ENCODE measurements at regions not wholly inside any gene's neighbourhood (a gene's known extent, or its start where the extent isn't known, plus 50 kb on each side); places are given as distances from the start of the nearest gene placed in this dataset.

DNA sequence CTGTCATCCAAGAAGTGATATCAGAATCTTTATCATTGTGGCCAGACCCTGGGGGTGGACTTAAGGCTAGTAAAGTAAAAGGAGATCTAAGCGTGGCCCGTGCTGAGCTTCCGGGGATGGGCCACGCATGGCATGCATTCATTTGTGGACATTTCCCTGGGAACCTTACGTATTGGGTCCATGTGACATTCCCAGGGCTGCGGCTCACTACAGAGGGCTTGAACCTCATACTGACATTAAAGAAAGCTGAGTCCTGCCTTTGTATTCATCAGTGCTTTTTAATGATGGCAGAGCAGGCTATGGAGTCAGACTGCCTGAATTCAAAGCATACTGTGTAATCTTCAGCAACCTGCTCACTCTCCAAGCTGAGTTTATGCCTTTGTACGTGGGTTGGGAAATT is 152.2 kb upstream of the AFDN start:
- Histone ChIP-seq H3K4me3 (ENCODE audit: control insufficient read depth in 1 of 7, extremely low read depth in 1 of 7, insufficient read depth in 4 of 7, low read depth in 2 of 7, low read length in 6 of 7) (no peak overlapping the region), H3K27ac (ENCODE audit: insufficient read depth in 1 of 2, low read depth in 1 of 2, low read length in 2 of 2, poor library complexity in 1 of 2, severe bottlenecking in 2 of 2) (no peak overlapping the region), H3K9me3 (ENCODE audit: control extremely low read depth in 1 of 5, control insufficient read depth in 4 of 5, insufficient read depth in 2 of 5, low read depth in 1 of 5, low read length in 4 of 5) (peaks cover 0 to 13% (median 8%) of the 10 kb centered on the region in 5 experiments), H3K27me3 (replicated peaks in 2 of 5; ENCODE audit: control insufficient read depth in 4 of 5, insufficient read depth in 5 of 5, low read length in 4 of 5) (peaks cover 4 to 44% (median 22%) of the 10 kb centered on the region in 5 experiments), H3K4me1 (ENCODE audit: control extremely low read depth in 1 of 4, control insufficient read depth in 4 of 4, insufficient read depth in 4 of 4, low read length in 3 of 4) (peaks cover 0 to 22% (median 12%) of the 10 kb centered on the region in 4 experiments), H3K36me3 (ENCODE audit: control insufficient read depth in 4 of 4, insufficient read depth in 4 of 4, low read length in 3 of 4) (no peaks in the 10 kb centered on the region)
- CTCF ChIA-PET: no interaction called here
- POLR2A ChIA-PET: no interaction called here
- no peak for DNase-seq
- WGBS (ENCODE audit: insufficient coverage): 86% methylated on average over 6 of the region's 7 CpGs

DNA sequence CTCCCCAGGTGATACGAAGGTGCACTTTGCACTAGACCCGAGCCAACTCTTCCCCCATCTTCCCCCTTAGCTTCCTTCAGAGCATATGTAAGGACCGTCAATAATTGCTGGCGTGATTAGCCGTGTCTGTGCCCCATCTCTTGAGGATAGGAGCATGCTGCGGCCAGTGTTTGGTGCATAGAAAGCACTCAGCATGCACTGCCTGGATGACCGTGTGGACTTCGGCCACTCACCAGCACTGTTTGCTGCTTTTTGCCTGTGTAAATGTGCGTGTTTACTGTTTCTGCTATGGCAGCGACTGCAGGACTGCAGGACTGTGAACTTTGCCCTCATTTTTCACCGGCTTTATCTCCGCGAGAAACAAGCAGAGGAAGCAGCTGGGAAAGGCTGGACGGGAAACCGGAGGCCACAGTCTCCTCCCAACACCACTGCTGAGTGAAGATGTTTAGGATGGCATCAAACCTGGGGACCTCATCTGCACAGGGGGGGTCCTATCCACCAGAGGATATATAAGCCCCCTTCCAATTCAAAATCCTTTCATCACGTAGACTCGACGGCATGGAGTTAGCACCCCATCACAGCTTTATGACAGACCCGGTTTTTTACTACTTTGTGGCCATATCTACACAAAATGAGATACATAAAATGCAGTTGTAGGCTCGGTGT is 150.6 kb upstream of the AFDN start:
- Histone ChIP-seq H3K36me3 (ENCODE audit: control insufficient read depth in 4 of 4, insufficient read depth in 4 of 4, low read length in 3 of 4) (no peaks in the 10 kb centered on the region), H3K9me3 (ENCODE audit: control extremely low read depth in 1 of 5, control insufficient read depth in 4 of 5, insufficient read depth in 2 of 5, low read depth in 1 of 5, low read length in 4 of 5) (peaks cover 0 to 13% (median 8%) of the 10 kb centered on the region in 5 experiments), H3K4me1 (ENCODE audit: control extremely low read depth in 1 of 4, control insufficient read depth in 4 of 4, insufficient read depth in 4 of 4, low read length in 3 of 4) (peaks cover 0 to 22% (median 12%) of the 10 kb centered on the region in 4 experiments), H3K27me3 (replicated peaks in 2 of 5; ENCODE audit: control insufficient read depth in 4 of 5, insufficient read depth in 5 of 5, low read length in 4 of 5) (peaks cover 4 to 59% (median 33%) of the 10 kb centered on the region in 5 experiments), H3K27ac (ENCODE audit: insufficient read depth in 1 of 2, low read depth in 1 of 2, low read length in 2 of 2, poor library complexity in 1 of 2, severe bottlenecking in 2 of 2) (no peak overlapping the region), H3K4me3 (ENCODE audit: control insufficient read depth in 1 of 7, extremely low read depth in 1 of 7, insufficient read depth in 4 of 7, low read depth in 2 of 7, low read length in 6 of 7) (no peak overlapping the region)
- ChIA-PET POLR2A (no interaction called here), CTCF (interaction anchor here (1.5 kb wide), 1 partner anchor 9 kb away, joined by 3 read pairs; no protein-coding TSS in a partner anchor)
- peak in 2 of 3 donors; percentile 62 to 66 for DNase-seq
- 51% methylated on average over 17 of the region's 20 CpGs for WGBS (ENCODE audit: insufficient coverage)

DNA sequence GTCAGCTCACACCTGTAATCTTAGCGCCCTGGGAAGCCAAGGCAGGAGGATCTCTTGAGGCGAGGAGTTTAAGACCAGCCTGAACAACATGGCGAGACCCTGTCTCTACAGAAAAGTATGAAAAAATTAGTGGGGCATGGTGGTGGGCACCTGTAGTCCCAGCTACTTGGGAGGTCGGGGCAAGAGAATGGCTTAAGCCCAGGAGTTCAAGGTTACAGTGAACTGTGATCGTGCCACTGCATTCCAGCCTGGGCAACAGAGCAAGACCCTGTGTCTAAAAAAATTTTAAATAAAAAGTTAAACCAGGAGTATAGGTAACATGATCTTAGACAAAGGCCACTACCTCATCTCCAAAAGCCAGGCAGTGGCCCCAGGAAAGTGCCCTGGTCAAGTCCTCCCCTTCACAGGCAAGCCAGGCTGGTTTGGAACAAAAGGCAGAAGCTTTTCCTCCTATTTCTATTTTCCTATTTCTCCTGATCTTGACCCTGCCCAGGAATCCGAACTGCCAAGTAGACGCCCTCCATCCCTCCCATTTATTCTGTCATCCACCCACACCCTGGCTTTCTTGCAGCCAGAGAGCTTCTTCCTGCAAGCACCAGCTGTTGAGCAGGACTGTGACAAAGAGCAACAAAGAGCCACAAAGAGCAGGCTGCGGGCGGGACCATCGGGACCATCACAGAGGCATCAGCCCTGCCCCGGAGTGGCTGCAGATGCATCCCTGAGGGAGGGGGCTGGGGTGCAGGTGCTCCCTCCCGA is 149.9 kb upstream of the AFDN start:
- WGBS (ENCODE audit: insufficient coverage): 94% methylated on average over 12 of the region's 12 CpGs
- Histone ChIP-seq H3K27ac (ENCODE audit: insufficient read depth in 1 of 2, low read depth in 1 of 2, low read length in 2 of 2, poor library complexity in 1 of 2, severe bottlenecking in 2 of 2) (no peak overlapping the region), H3K4me1 (ENCODE audit: control extremely low read depth in 1 of 4, control insufficient read depth in 4 of 4, insufficient read depth in 4 of 4, low read length in 3 of 4) (peaks cover 0 to 25% (median 13%) of the 10 kb centered on the region in 4 experiments), H3K27me3 (replicated peaks in 2 of 5; ENCODE audit: control insufficient read depth in 4 of 5, insufficient read depth in 5 of 5, low read length in 4 of 5) (peaks cover 4 to 66% (median 34%) of the 10 kb centered on the region in 5 experiments), H3K4me3 (ENCODE audit: control insufficient read depth in 1 of 7, extremely low read depth in 1 of 7, insufficient read depth in 4 of 7, low read depth in 2 of 7, low read length in 6 of 7) (no peak overlapping the region), H3K36me3 (ENCODE audit: control insufficient read depth in 4 of 4, insufficient read depth in 4 of 4, low read length in 3 of 4) (no peaks in the 10 kb centered on the region), H3K9me3 (ENCODE audit: control extremely low read depth in 1 of 5, control insufficient read depth in 4 of 5, insufficient read depth in 2 of 5, low read depth in 1 of 5, low read length in 4 of 5) (peaks cover 0 to 9% (median 6%) of the 10 kb centered on the region in 5 experiments)
- ChIA-PET POLR2A (no interaction called here), CTCF (interaction anchor here (0.8 to 1.5 kb wide), 2 partner anchors 9 to 99 kb away, joined by 3 read pairs; no protein-coding TSS in a partner anchor)
- no peak for DNase-seq

DNA sequence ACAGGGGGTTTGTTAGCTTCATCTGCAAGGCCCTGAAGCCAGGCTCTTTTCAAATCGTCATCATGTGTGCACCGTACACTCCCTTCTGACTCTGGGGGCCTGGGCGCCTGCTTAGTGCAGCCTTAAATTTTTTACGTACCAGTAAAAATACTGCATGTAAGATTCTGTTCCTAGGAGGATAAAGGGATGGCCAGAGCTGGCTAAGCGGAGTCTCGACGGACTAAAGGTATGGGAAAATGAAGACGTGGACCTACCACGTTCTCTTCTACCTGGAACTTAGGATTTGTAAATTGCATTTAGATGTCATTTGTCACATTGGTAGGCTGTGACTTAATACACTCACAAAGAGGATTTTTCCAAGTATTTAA is 149.3 kb upstream of the AFDN start:
- Histone ChIP-seq H3K36me3 (ENCODE audit: control insufficient read depth in 4 of 4, insufficient read depth in 4 of 4, low read length in 3 of 4) (no peaks in the 10 kb centered on the region), H3K9me3 (ENCODE audit: control extremely low read depth in 1 of 5, control insufficient read depth in 4 of 5, insufficient read depth in 2 of 5, low read depth in 1 of 5, low read length in 4 of 5) (peaks cover 0 to 4% (median 3%) of the 10 kb centered on the region in 5 experiments), H3K27ac (ENCODE audit: insufficient read depth in 1 of 2, low read depth in 1 of 2, low read length in 2 of 2, poor library complexity in 1 of 2, severe bottlenecking in 2 of 2) (no peak overlapping the region), H3K27me3 (replicated peaks in 2 of 5; ENCODE audit: control insufficient read depth in 4 of 5, insufficient read depth in 5 of 5, low read length in 4 of 5) (peaks cover 4 to 72% (median 37%) of the 10 kb centered on the region in 5 experiments), H3K4me3 (ENCODE audit: control insufficient read depth in 1 of 7, extremely low read depth in 1 of 7, insufficient read depth in 4 of 7, low read depth in 2 of 7, low read length in 6 of 7) (no peak overlapping the region), H3K4me1 (ENCODE audit: control extremely low read depth in 1 of 4, control insufficient read depth in 4 of 4, insufficient read depth in 4 of 4, low read length in 3 of 4) (peaks cover 0 to 25% (median 13%) of the 10 kb centered on the region in 4 experiments)
- no peak for DNase-seq
- POLR2A ChIA-PET: no interaction called here
- CTCF ChIA-PET: interaction anchor here (0.8 to 1.5 kb wide), 3 partner anchors 8 to 191 kb away, joined by 3 read pairs; no protein-coding TSS in a partner anchor
- WGBS (ENCODE audit: insufficient coverage): 98% methylated on average over 6 of the region's 9 CpGs

DNA sequence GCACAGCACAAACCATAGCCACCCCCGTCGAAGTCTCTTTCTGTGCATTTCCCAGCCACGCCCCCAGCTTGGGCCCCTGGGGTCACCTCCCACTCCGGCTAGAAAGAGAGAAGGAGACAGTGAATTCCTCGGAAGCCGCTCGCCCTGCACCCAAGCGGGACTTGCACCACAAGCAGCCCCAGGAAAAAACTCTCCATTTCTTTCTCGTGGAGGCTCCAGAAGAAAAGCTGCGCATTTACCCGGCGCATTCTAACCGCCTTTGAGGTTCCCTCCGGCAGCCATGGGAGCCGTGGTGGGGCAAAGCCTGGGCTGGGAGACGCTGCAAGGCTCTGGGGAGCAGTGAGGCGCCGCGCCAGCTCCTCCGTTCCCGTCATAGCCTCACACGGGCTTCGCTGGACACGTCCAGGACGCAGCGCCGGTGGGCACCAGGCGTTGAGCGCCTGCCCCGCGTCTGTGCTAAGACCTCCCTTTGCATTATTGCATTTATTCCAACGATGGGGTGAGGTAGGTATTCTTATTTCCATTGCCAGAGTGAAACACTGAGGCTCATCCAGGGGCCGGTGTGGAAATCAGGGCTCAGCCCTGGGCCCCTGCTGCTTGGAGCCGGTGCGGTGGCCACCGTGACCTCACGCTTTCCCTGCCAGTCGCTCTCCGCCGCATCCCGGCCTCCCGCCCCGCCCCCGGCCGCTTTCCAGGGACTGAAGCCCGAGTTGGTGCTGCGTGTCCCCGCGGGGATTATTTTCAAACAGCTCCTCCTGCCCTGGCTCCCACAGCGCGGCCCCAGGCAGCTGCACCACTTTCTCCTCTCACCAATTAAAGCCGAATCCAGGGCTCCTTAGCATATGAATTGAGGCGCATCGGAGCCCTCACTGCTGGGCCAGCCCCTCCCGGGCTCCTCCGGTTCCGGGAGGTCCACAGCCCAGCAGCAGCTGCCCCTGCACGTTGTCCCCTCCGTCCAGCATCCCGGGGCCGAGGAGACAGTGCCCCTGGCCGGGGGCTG is 148.3 kb upstream of the AFDN start:
- peak in 1 of 3 donors; percentile 10 for DNase-seq
- whole genome bisulfite sequencing (ENCODE audit: insufficient coverage): 4% methylated on average over 38 of the region's 62 CpGs
- H3K4me3 ChIP-seq (ENCODE audit: control insufficient read depth in 1 of 7, extremely low read depth in 1 of 7, insufficient read depth in 4 of 7, low read depth in 2 of 7, low read length in 6 of 7): peak overlapping the region in 4 of 7 experiments; percentile 11 to 62 (median 27)
- no peak overlapping the region for H3K27ac ChIP-seq (ENCODE audit: insufficient read depth in 1 of 2, low read depth in 1 of 2, low read length in 2 of 2, poor library complexity in 1 of 2, severe bottlenecking in 2 of 2)
- no peaks in the 10 kb centered on the region for H3K36me3 ChIP-seq (ENCODE audit: control insufficient read depth in 4 of 4, insufficient read depth in 4 of 4, low read length in 3 of 4)
- POLR2A ChIA-PET: no interaction called here
- H3K27me3 ChIP-seq (replicated peaks in 2 of 5; ENCODE audit: control insufficient read depth in 4 of 5, insufficient read depth in 5 of 5, low read length in 4 of 5): peaks cover 4 to 80% (median 37%) of the 10 kb centered on the region in 5 experiments
- CTCF ChIA-PET: interaction anchor here (0.9 kb wide), 1 partner anchor 192 kb away, joined by 3 read pairs; no protein-coding TSS in a partner anchor
- H3K4me1 ChIP-seq (ENCODE audit: control extremely low read depth in 1 of 4, control insufficient read depth in 4 of 4, insufficient read depth in 4 of 4, low read length in 3 of 4): peaks cover 0 to 25% (median 13%) of the 10 kb centered on the region in 4 experiments
- H3K9me3 ChIP-seq (ENCODE audit: control extremely low read depth in 1 of 5, control insufficient read depth in 4 of 5, insufficient read depth in 2 of 5, low read depth in 1 of 5, low read length in 4 of 5): peaks cover 0 to 3% (median 2%) of the 10 kb centered on the region in 5 experiments

DNA sequence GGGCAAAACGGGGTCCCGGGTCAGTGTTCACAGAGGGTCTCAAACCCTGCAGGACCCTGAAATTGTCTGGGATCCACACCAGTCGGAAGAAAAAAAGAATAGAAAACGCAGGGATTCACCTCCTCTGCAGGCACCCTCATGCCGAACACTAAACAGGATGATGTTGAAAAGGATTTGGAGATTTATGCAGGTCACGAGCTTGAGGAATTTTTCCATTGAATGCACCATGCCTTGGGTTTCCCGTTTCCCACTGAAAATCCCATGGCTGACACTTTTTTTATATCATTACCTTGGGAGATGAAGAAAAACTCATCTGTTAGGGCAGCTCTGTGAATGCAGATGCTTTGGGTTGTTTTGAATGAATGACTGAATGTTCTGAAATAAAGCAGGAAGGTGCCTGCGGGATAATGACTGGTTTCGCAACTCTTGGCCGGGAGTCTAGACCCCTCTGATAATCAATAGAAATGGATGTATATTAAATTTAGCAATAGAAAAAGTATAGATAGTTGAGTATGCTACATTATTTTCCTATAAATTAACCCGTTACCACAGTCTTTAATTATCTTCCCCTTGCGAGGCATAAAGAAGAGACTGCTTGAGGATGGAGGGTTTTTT is 147.5 kb upstream of the AFDN start:
- Histone ChIP-seq H3K27ac (ENCODE audit: insufficient read depth in 1 of 2, low read depth in 1 of 2, low read length in 2 of 2, poor library complexity in 1 of 2, severe bottlenecking in 2 of 2) (no peak overlapping the region), H3K36me3 (ENCODE audit: control insufficient read depth in 4 of 4, insufficient read depth in 4 of 4, low read length in 3 of 4) (no peaks in the 10 kb centered on the region), H3K9me3 (ENCODE audit: control extremely low read depth in 1 of 5, control insufficient read depth in 4 of 5, insufficient read depth in 2 of 5, low read depth in 1 of 5, low read length in 4 of 5) (peaks cover 0 to 3% (median 0%) of the 10 kb centered on the region in 5 experiments), H3K27me3 (replicated peaks in 2 of 5; ENCODE audit: control insufficient read depth in 4 of 5, insufficient read depth in 5 of 5, low read length in 4 of 5) (peaks cover 4 to 84% (median 37%) of the 10 kb centered on the region in 5 experiments), H3K4me1 (ENCODE audit: control extremely low read depth in 1 of 4, control insufficient read depth in 4 of 4, insufficient read depth in 4 of 4, low read length in 3 of 4) (peaks cover 0 to 25% (median 13%) of the 10 kb centered on the region in 4 experiments), H3K4me3 (ENCODE audit: control insufficient read depth in 1 of 7, extremely low read depth in 1 of 7, insufficient read depth in 4 of 7, low read depth in 2 of 7, low read length in 6 of 7) (no peak overlapping the region)
- WGBS (ENCODE audit: insufficient coverage): 30% methylated on average over 7 of the region's 12 CpGs
- DNase-seq: no peak
- ChIA-PET POLR2A (no interaction called here), CTCF (no interaction called here)

Data from common myeloid progenitor, CD34-positive (primary cell).